OCI-LY1 (cell line): ENCODE measurements at regions not wholly inside any gene's neighbourhood (a gene's known extent, or its start where the extent isn't known, plus 50 kb on each side); places are given as distances from the start of the nearest gene placed in this dataset.

Source experiments
- H2AFZ ChIP-seq: fragments of 200-600 bp; sonication (generic), shearing (Covaris generic); 2 replicates; pipeline ENCODE4 v1.6.0; 2014; ENCODE audit warnings: antibody characterized with exemption, mild to moderate bottlenecking, low read length
- H3F3A ChIP-seq: fragments of 200-600 bp; sonication (generic), shearing (Covaris generic); 2 replicates; pipeline ENCODE4 v1.6.0; 2014; ENCODE audit warnings: mild to moderate bottlenecking, antibody characterized with exemption, low read length, moderate library complexity; ENCODE audit not compliant: insufficient read depth
- H3K27ac ChIP-seq: fragments of 200-600 bp; sonication (generic); 2 replicates; pipeline ENCODE4 v1.5.1; 2014; ENCODE audit warnings: low read length, mixed run types, mild to moderate bottlenecking, low read depth; ENCODE audit not compliant: poor library complexity, severe bottlenecking
- H3K27me3 ChIP-seq: fragments of 200-600 bp; sonication (generic); 2 replicates; pipeline ENCODE4 v1.6.0; 2014; ENCODE audit warnings: antibody characterized with exemption, mild to moderate bottlenecking, low read length, moderate library complexity; ENCODE audit not compliant: insufficient read depth
- H3K36me3 ChIP-seq: fragments of 200-600 bp; sonication (generic); 2 replicates; pipeline ENCODE4 v1.6.1; 2014; ENCODE audit warnings: mild to moderate bottlenecking, antibody characterized with exemption, low read length, moderate library complexity, mixed read lengths; ENCODE audit not compliant: insufficient read depth
- H3K4me1 ChIP-seq: fragments of 200-600 bp; sonication (generic); 2 replicates; pipeline ENCODE4 v1.5.1; 2014; ENCODE audit warnings: mild to moderate bottlenecking, low read length, moderate library complexity; ENCODE audit not compliant: insufficient read depth, severe bottlenecking
- H3K4me2 ChIP-seq: fragments of 200-600 bp; sonication (generic), shearing (Covaris generic); 2 replicates; pipeline ENCODE4 v1.6.1; 2014; ENCODE audit warnings: low read length
- H3K4me3 ChIP-seq: fragments of 200-600 bp; sonication (generic); 2 replicates; pipeline ENCODE4 v1.5.1; 2014; ENCODE audit warnings: low read length, low read depth, mild to moderate bottlenecking, mixed read lengths; ENCODE audit not compliant: poor library complexity, severe bottlenecking
- H3K79me2 ChIP-seq: fragments of 200-600 bp; shearing (Covaris generic); 2 replicates; pipeline ENCODE4 v1.6.1; 2016; ENCODE audit warnings: mixed run types, low read length, mixed read lengths; ENCODE audit not compliant: insufficient read depth
- H3K9ac ChIP-seq: fragments of 200-600 bp; sonication (generic), shearing (Covaris generic); 2 replicates; pipeline ENCODE4 v1.6.1; 2014; ENCODE audit warnings: mild to moderate bottlenecking, low read length, mixed read lengths
- H3K9me2 ChIP-seq: fragments of 200-600 bp; sonication (generic), shearing (Covaris generic); 2 replicates; pipeline ENCODE4 v1.6.1; 2014; ENCODE audit warnings: low read depth, mild to moderate bottlenecking, low read length, mixed read lengths
- H3K9me3 ChIP-seq: fragments of 200-600 bp; shearing (Covaris generic); 2 replicates; pipeline ENCODE4 v1.6.1; 2014; ENCODE audit warnings: low read length, mixed read lengths
- H4K20me1 ChIP-seq: fragments of 200-600 bp; sonication (generic), shearing (Covaris generic); 2 replicates; pipeline ENCODE4 v1.6.0; 2016; ENCODE audit warnings: mild to moderate bottlenecking, low read length; ENCODE audit not compliant: insufficient read depth
- EZH2 ChIP-seq: fragments of 200-600 bp; sonication (generic), shearing (Covaris generic); IDR thresholded peaks from 2 replicates; pipeline ENCODE4 v1.8.0; 2017; ENCODE audit warnings: borderline replicate concordance, mixed run types, mild to moderate bottlenecking, antibody characterized with exemption, low read length, moderate library complexity, mixed read lengths
- TF ChIP-seq, protein P1 (sequence below): fragments of 200-600 bp; sonication (generic), shearing (Covaris generic); IDR thresholded peaks from 2 replicates; pipeline ENCODE4 v1.5.1; 2017; ENCODE audit warnings: mild to moderate bottlenecking, antibody characterized with exemption, low read length, moderate library complexity, mixed read lengths

DNA sequence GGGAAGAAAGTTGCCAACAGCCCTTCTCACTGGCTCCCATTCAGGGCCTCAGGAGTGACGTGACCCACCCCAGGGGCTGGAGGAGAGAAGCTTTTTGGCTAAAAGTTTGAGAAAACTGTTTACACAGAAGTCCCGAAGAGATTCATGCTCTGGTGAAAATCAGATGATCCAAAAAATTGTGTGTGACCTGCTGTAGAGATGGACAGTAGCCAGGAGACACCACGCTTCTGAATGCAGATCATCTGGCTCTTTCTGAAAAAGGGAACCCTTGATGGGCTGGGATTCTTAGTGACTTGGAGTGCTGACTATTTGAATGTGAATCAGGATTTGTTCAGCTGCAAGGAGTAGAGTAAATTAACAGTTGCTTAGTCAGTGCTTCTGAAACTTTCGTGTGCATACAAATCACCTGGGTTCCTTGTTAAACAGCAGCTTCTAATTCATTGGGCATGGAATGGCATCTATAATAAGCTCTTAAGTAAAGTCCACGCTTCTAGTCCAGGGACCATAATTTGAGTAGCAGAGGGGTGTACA, 265.1 kb downstream of the PREX1 start:
- H3K9me3 ChIP-seq = no peaks in the 10 kb centered on the region
- no peak overlapping the region for H3K4me3 ChIP-seq
- TF ChIP-seq EZH2 = no peak
- TF ChIP-seq, protein P1, sequence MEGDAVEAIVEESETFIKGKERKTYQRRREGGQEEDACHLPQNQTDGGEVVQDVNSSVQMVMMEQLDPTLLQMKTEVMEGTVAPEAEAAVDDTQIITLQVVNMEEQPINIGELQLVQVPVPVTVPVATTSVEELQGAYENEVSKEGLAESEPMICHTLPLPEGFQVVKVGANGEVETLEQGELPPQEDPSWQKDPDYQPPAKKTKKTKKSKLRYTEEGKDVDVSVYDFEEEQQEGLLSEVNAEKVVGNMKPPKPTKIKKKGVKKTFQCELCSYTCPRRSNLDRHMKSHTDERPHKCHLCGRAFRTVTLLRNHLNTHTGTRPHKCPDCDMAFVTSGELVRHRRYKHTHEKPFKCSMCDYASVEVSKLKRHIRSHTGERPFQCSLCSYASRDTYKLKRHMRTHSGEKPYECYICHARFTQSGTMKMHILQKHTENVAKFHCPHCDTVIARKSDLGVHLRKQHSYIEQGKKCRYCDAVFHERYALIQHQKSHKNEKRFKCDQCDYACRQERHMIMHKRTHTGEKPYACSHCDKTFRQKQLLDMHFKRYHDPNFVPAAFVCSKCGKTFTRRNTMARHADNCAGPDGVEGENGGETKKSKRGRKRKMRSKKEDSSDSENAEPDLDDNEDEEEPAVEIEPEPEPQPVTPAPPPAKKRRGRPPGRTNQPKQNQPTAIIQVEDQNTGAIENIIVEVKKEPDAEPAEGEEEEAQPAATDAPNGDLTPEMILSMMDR = no peak
- no peaks in the 10 kb centered on the region for H4K20me1 ChIP-seq
- no peaks in the 10 kb centered on the region for H3K36me3 ChIP-seq
- no peaks in the 10 kb centered on the region for H3K4me1 ChIP-seq
- no peak overlapping the region for H3K9ac ChIP-seq
- no peak overlapping the region for H3K27ac ChIP-seq
- H3K27me3 ChIP-seq = peaks cover 6% of the 10 kb centered on the region; the same call in 1 of the 2 replicates
- H3K4me2 ChIP-seq = no peak overlapping the region
- no peaks in the 10 kb centered on the region for H3K79me2 ChIP-seq
- no peaks in the 10 kb centered on the region for H3F3A ChIP-seq
- no peak overlapping the region for H2AFZ ChIP-seq
- no peaks in the 10 kb centered on the region for H3K9me2 ChIP-seq

DNA sequence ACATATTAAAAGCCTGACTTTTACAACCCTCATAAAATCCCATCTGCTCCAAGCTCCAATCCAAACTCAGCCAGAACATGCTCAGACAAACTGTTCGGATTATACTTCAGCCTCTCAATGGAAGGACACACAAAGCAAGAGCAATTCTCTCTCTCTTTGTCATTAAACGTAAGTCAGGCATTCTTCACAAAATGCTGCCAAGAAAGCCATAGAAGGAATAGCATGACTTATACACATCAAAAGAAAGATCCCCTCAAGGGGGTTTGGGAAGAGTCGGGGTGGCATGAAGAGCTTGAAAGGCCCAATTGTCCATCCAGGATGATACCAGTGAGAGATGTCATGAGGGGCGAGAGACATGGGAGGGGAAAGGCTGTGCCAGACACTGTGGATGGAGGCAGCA, 268.9 kb downstream of the PREX1 start:
- Histone ChIP-seq H3K9me3 (no peaks in the 10 kb centered on the region), H3K4me3 (no peak overlapping the region), H3K4me1 (no peaks in the 10 kb centered on the region), H3F3A (no peaks in the 10 kb centered on the region), H3K27me3 (no peaks in the 10 kb centered on the region), H3K9ac (no peak overlapping the region), H3K79me2 (no peaks in the 10 kb centered on the region), H4K20me1 (no peaks in the 10 kb centered on the region), H3K4me2 (no peak overlapping the region), H3K27ac (no peak overlapping the region), H3K9me2 (no peaks in the 10 kb centered on the region), H3K36me3 (no peaks in the 10 kb centered on the region), H2AFZ (no peak overlapping the region)
- TF ChIP-seq EZH2 = no peak
- TF ChIP-seq, protein P1 = no peak

DNA sequence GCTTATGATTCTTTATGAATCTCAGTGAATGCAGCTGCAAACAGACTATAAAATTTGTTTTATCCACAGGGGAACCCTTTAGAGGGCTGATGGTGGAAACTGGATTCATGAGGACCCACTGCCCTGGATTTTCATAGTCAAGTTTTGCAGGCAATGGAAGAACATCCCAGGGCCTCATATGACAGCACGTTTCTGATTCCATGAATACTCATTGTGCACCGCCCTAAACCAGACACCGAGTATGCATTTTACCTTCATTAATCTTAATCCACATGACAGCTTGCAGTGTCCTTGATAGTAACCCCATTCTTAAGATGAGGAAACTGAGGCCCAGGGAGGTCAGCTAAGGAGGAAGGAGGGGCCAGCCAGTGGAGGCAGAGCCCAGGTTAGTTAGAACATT, 270.4 kb downstream of the PREX1 start:
- Histone ChIP-seq H3F3A (no peaks in the 10 kb centered on the region), H3K9me3 (no peaks in the 10 kb centered on the region), H3K4me3 (no peak overlapping the region), H3K27me3 (no peaks in the 10 kb centered on the region), H4K20me1 (no peaks in the 10 kb centered on the region), H3K27ac (no peak overlapping the region), H2AFZ (no peak overlapping the region), H3K36me3 (no peaks in the 10 kb centered on the region), H3K4me1 (no peaks in the 10 kb centered on the region), H3K4me2 (no peak overlapping the region), H3K9ac (no peak overlapping the region), H3K9me2 (no peaks in the 10 kb centered on the region), H3K79me2 (no peaks in the 10 kb centered on the region)
- TF ChIP-seq, protein P1 = no peak
- no peak for TF ChIP-seq EZH2
